GM12801 (cell line): ENCODE measurements at regions not wholly inside any gene's neighbourhood (a gene's known extent, or its start where the extent isn't known, plus 50 kb on each side); places are given as distances from the start of the nearest gene placed in this dataset.

Source experiments
- CTCF ChIP-seq: IDR thresholded peaks from one replicate; pipeline ENCODE4 v1.5.1; 2011; ENCODE audit warnings: control low read depth; ENCODE audit not compliant: insufficient read length; ENCODE audit errors: extremely low read depth

- no peak for TF ChIP-seq CTCF
These were observed 1722.8 kb downstream of the MAT2B start for GRCh38 chr5:165228184-165228583.

- no peak for TF ChIP-seq CTCF
These were observed 1726.5 kb downstream of the MAT2B start for GRCh38 chr5:165231821-165232508.

- no peak for TF ChIP-seq CTCF
These were observed 1727.2 kb downstream of the MAT2B start for GRCh38 chr5:165232509-165233028.

GRCh38 chr5:165241811-165242210 lies 1736.4 kb downstream of the MAT2B start:
- no peak for TF ChIP-seq CTCF

GRCh38 chr5:165242646-165243045 lies 1737.2 kb downstream of the MAT2B start:
- TF ChIP-seq CTCF = no peak

GRCh38 chr5:165244407-165244806 lies 1739.0 kb downstream of the MAT2B start:
- no peak for TF ChIP-seq CTCF

- no peak for TF ChIP-seq CTCF
These were observed 1752.9 kb downstream of the MAT2B start for GRCh38 chr5:165258197-165258771.
